ENCODE measurements at regions not wholly inside any gene's neighbourhood (a gene's known extent, or its start where the extent isn't known, plus 50 kb on each side); places are given as distances from the start of the nearest gene placed in this dataset.

DNA sequence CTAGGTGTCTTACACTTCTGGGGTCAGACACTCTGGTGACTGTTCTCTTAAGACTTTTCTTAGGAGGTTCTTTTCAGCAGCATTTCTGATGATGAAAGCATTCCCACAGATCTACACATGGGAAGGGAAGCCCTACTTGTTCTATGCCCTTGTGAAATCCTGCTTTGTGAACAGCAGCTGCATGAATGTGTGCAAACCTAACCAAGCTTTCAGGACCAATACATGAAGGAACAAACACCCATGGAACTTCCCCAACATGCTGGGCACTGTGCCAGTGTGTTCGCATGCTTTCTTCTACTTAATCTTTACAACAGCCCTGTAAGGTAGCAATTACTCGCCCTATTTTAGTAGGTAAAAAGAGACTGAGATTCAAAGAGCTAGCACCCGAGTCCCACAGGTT lies 439.9 kb upstream of the KLF4 start:
- DNase-seq, result no peak

DNA sequence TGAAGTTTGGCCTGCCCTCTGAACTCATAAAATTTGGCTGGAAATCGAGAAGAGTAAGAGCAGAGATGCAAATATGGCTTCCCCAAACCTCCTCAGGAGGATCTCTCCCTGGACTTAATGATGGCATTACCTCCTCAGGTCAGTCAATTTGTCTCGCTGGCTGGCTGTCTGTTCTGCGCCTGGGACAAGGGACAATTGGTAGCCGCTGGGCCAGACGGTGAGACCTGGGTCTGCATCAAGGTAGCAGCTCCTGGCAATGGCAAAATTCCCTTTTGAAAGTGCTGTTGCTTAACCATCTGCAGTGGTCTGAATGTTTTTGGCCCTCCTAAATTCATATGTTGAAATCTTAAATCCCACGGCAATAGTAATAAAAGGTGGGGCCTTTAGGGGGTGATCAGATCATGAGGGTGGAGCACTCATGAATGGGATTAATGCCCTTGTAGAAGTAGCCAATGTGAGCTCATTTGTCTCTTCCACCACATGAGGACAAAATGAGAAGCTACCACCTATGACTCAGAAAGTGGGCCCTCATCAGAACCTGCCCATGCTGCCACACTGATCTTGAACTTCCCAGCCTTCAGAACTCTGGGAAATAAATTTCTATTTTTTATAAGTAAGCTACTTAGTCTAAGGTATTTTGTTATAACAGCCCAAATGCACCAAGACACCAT lies 439.3 kb upstream of the KLF4 start:
- no peak for DNase-seq

DNA sequence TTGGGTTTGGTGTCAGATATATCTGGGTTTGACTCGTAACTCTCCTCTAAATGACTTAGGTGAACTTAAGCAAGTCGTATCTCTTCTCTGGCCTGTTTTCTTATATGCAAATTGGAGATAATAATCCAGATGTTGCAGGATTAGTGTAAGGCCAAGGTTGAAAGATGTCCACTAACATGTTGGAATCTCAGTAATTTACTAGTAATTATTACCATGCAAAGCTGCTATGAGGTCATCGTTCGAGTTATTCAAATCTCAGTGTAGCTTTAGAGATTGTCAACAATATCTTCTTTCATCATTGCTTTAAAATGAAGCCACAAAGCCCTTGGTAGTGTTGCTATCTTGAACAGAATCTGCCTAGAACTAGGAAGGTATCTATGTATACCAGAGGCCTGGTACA lies 437.7 kb upstream of the KLF4 start:
- DNase-seq, result no peak

DNA sequence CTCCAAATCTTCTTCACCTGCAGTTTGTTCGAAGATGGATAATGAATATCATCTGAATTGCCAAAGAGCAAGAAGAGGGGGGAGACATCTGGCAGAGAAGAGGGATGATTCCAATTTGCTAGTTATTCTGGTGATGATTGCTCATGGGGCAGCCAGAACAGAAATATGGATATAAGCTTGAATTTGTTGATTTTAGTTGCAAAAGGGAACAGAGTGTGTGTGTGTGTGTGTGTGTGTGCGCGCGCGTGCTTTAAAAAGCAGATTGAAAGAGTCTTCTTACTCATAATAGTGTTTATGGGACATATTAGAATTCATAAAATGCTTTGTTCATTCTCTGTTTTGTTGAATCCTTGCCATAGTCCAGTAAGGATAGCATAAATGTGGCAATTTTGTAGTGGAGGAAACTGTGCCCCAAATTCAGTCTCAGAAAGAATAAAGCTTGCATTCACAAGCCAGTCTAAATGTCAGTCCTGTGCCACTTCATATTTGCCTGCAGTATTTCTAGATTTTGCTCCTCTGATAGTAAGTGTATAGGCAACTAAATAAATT lies 436.3 kb upstream of the KLF4 start:
- no peak for DNase-seq

DNA sequence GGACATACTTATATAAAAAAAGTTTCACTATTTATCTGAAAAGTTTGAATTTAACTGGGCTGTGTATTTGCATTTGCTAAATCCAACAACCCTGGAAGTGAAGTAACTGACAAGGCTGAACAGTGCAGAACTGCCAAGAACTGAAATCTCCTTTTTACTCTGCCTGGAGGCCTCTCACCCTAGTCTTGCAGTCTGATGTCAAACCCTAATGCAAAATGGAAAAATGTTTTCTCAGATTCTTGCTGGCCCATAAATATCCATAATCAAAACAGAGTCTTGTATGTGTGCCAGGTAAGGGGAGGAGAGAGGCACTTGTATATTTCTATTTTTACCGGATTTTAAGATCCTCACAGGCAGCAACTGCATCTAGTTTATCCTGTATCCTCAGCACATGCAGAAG lies 432.7 kb upstream of the KLF4 start:
- no peak for DNase-seq

DNA sequence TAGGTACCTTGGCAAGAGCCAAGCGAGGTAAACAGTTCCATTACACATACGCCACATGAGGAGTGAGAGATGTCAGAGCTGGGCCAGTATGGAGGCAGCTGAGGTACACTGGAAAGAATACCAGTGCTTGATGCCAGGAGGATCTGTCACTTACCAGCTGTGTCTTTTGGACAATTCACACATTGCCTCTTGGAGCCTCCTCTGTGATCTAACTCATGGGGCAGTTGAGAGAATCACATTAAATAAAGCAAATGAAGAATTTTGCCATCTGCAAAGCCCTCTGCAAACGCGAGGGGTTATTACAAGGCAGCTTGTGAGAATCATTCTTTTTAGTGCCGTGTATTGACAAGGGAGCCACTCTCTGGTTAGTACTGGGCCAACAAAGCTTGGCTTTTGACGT lies 429.7 kb upstream of the KLF4 start:
- no peak for DNase-seq

DNA sequence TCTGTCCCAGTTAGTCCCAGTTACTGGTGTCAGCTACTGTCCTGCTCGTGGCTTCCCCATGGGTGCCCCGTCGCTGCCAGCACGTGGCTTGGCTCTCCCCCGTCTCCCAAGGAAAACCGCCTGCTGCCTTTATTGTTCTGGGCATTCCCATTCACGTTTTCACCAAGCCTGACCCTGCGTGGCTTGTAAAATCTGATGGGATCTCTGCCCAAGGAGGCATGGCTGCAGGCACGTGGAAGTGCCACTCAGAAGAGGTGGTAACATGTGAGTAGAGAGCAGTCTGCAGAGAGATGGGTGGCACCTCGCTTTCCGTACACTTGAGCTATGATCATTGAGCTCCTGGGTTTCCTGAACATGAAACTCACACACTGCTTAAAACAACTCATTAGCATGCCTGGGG lies 429.2 kb upstream of the KLF4 start:
- DNase-seq, result no peak

DNA sequence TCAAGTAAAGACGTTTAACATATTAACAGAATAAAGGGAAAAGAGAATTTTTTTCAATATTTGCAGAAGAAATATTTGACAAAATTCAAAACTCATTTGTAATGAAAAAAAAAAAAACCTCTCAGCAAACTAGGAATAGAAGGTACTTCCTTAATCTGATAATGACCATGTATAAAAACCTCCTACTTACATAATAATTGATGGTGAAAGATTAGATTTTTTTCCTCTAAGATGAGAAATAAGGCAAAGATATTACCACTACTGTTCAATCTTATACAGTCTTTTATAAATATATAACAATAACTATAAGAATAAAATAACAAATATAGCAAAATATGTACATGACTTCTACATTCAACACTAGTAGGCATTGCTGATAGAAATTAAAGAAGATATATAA lies 424.6 kb upstream of the KLF4 start:
- no peak for DNase-seq

DNA sequence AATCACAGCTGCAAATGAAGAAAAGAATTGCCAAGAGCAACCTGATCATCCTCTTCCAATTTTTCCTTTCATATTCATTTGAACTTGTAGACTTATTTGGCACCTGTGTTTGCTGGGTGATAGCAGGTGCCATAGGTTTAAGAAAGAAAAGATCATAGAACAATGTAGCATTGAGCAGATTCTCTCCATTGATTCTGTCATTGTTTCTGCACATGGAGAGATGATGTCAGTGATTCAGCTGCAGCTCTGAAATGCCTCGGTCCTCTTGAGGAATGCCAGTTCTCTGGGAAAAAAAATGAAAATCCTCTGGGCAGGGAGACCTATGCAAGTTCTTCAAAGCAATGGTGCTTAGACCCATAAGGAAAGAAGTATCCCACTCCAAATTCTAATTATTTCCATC lies 418.1 kb upstream of the KLF4 start:
- DNase-seq, result no peak

DNA sequence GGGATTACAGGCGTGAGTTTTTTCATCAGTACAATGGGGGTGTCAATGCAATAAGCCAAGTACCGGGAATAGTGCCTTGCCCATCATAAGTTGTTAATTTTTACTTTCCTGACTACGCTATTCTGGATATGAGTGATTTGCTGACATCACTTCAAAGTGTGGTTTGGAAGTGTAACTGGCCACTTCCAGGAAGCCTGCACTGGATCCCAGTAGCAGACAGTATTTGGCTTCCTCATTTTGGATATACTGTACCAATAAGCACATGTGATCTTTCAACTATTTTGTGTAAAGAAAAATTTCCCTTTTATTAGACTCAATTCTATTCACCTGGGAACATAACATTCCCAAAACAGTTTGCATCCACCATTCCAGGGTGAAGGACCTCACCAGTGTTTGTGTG lies 417.7 kb upstream of the KLF4 start:
- no peak for DNase-seq

DNA sequence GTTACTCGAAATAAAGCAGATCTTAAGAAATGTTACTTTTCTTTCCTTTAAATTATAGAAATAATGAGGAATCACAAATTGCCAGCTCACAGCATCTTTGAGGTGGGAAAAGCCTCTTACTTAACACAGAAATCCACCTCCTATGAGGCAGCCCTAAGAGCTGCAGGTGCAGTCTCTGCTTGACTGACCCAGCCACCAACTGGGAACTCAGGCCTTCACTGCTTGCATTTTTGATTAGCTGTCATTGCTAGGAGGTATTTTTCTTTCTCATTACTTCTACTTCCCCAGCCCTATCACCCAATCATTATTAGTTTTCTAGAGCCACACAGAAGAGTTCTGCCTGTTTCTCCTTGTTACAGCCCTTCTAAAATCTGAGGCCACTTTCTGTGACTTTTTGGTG lies 416.5 kb upstream of the KLF4 start:
- no peak for DNase-seq

DNA sequence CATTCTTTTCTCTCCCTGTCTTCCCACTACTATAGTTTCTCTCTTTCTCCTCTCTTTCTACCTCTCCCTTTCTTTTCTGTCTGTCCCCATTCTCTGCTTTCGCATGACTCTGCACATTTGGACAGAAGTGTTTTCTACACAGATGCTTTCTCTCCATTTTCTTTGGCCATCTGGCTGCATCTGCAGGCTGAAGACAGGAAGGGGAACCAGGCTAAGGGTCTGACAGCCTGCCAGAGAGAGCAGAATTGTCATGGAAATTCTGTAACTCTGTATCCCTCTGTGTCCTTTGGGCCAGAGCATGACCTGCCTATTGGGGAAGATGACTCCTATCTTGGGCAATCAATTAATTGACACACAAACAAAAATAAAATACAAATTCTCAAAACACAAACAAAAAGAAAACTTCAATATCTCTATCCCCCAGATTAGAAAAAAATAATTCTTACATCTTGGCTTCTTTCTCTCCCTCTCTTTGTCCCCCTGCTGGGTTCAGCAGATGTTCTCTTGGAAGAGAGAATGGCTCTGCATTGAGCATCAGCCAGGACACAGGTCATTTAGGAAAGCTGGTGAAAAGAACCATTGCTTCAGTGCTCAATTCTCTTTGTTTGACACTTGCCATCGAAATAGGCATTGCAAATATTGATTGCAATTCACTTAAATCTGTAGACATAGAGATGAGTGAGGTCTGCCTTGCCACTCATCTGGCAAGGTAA lies 415.9 kb upstream of the KLF4 start:
- DNase-seq, result no peak

DNA sequence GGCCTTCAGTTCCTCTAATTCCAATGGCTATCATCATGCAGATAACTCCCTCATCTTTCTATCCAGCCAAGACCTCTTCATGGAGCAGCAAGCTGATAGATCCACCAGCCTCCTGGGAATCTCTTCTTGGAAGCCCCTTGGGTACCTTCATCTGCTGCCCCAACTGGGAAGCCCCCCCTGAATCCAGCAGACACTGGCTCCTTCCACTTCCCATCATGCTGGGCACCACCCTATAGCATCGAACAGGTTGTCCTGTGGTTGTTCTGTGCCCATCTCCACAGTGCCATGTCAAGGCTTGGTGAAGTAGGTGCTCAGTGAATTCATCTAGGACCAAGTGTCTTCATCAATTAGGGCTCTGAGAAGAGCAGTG lies 410.4 kb upstream of the KLF4 start:
- no peak for DNase-seq

DNA sequence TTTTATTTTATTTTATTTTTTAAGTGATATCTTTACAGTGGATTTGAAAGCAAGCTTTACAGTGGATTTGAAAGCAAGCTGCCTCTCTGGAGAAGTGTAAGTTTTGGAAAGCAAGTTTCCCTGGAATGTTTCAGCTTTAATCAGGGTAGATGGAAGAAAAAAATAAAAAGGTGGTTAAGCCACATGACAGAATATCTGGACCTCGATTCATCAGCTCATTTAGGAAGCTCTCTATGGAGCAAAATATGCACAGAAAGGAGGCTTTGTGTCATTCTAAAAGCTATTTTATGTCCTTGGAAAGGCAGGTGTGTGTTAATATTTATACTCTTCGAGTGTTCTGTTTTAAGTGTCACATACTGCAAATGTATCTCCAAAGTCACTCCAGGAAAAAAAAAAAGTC lies 409.2 kb upstream of the KLF4 start:
- no peak for DNase-seq

DNA sequence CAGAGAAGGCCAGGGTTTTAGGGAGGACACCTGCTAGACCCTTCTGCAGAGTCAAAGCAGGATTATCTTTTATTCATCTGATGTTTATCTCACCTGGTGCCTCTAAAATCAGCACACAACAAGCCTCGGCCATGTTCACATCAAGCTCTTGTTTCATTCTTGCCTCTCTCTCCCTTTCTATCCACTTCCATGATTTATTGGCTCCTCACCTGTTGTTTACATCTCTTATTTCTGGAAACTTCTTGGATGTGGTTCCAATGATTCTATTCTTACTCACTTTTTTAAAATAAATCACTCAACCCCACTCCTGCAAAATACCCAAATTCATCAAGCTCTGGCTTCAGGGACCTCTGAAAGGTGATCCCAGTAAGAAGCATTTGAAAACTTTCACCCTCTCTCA lies 407.0 kb upstream of the KLF4 start:
- DNase-seq, result no peak

DNA sequence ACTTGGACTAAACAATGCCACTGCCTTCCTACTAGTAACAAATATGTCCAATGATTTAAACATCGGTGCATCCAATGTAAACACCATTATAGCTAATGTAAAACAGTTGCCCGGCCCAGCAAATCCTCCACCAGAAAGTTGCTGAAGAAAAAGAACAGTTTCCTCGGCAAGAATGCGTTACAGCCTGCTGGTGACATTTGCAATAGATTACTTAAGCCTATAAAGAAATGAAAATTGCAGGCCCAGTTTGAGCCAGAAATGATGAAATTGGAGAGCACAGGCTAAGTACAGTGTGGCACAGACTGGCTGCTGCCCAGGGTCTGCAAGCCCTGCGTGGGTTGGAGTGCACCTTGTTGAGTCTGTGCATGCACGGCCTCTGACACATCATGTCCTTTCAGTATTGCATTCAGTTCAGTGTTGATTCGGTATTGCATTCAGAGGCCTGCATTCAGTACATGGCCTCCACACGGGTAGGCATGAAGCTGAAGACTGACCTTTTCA lies 406.0 kb upstream of the KLF4 start:
- no peak for DNase-seq

DNA sequence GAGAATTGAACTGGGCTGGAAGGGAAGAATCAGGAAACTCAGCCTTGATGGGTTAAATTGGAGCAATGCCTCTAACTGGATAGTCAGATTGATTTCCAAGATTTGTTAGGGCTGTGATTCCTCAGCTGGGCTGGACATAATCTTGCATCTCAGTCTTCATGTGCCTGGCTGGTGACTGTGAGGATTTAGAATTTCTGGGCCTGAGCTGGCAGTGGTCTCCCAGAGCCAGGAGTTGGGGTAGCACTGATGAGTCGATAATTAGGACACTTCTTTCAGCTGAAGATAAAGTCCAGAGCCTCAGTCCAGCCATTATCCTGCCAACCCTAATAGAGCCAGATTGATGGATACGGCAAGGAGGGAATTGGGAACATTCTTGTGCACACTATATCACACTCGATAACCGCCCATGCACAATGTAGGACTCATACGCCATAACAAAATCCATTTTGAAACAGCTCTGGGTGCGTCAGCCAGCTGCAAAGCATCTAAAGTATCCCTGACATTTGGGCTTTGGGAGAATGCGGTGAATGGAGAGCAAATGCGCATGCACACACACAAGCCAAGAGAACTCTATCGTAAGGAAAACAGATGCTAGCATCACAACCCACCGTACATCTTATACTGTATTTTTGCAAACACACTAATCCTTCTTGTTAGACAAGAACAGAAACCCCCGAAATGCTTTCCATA lies 405.1 kb upstream of the KLF4 start:
- DNase-seq, result no peak

DNA sequence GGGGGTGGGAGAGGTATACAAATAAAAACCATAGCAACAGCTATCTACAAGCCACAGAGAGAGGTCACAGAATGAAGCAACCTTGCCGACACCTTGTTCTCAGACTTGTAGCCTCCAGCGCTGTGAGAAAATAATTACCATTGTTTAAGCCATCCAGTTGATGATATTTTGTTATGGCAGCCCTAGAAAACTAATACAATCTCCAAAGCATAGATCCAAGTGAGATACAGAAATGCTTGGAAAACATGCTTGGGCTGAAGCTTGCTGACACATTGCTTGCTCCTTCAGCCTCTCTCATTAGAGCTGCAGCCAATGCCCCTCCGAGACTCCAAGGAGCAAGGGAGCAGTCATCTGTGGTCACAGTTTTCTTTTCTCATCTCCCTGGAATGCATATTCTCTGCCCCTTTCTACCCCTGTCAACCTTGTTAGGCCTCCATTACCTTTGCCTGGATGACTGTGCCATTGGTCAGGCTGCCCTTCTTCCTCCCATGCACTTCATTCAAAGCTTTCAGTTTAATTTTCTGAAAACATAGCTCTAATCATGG lies 401.4 kb upstream of the KLF4 start:
- DNase-seq, result no peak

DNA sequence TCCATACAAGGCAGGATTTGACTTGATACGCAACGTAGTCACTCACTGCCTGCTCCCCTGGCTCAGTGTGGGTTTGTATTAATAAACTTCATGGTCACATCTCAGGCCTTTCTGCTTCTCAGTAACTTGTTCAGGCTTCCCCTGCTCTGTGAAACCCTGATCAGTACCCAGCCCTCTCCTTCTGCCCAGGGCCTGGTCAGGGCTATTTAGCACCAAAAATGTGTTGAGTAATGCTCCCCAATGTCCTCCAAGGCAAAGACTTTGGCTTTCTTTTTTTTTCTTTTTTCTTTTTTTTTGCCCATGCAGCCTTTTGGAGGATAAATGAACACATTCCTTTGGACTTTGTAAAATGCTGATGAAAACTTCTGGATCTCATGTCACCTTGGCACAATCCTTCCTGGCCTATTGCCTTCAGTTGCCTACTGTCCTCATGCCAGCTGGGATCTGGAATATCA lies 399.2 kb upstream of the KLF4 start:
- DNase-seq, result no peak

DNA sequence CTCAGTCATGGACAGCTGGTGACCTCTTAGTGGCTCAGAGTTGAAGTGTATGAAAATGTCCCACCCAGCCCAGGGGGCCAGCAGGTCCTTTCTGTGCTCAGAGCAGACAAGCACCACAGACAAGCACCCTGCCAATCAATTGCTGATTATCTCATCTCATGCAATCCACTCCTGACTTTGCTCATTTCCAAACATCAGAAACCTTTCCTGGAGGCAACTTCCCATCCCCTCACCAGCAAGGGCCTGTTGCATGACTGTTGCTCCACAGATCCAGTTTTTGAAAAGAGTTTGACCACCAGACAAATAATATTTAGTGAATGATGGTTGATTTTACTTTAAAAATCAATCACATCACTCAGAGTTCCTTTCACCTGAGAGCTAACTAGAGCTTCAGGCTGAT lies 397.3 kb upstream of the KLF4 start:
- DNase-seq, result no peak

DNA sequence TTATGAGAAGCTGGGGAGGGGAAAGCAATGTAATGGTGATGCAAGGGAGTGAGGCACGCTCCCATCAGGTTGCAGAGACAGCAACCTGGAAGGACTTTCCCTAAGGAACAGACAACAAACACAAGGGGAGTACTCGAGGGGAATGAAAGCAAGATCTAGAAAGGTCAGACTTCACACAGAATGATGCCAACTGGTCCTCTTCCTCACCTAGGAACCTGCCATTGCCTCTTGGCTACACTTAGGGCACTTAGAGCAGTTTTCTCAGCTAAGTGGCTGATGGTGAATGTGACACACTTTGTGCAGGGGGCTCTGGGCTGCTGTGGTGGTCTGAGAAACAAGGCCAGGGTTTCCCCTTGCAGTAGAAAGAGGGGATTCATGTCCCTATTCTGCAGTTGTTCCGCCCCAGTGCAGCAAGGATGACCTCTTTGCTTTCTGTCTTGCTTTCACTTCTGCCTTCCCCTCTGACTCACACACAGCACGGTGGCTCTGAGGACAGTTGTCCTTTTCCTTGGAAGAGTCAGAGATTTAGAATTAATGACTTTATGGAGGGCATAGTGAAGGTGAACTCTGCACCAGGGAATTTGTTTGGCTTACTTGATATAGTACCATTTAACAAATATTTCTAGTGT lies 394.0 kb upstream of the KLF4 start:
- DNase-seq, result no peak

DNA sequence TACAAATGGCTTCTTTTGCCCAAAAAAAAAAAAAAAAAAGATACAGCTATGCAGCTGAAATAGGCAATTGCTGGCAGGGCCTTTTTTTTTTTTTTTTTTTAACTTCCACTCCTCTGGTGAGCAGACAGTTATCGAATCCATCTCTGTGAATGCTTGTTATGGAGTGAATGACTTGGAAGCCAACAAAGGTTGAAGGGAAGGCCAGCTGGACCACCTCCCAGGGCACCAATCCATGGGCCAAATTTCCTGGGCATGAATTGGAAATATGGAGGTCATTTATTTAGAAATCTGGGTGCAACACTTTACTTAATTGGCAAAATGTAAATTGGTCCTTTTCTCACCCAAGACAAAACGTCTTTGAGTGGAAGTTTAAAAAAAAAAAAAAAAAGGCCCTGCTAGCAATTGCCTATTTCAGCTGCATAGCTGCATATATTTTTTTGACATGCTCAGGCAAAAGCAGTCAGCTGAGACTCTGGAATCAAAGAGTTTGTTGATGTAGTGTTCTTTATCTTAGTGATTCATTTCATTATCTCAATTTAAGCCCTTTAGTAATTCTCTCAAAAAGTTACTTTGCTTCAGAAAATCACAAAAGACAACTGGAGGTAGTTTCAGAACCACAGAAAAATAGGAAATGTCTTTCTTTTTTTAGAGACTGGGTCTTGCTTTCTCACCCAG lies 392.2 kb upstream of the KLF4 start:
- DNase-seq, result no peak

DNA sequence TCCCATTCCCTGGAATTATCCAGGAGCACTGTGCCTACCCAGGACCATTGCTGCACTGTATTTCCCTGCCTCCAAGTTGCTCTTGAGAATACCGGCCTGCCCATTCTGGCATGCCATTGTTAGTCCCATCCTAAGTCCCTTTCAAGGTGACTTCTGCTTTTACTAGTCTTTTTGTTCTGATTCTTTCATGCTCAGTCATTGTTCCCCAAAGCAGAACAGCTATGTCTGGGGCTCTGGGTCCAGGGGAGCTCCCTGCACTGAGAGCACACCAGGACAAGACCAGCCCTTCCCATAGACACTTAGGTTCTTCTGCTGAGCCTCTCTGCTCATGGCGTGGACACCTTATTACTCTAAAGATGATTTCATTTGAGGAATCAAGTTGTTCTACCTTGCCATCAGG lies 388.9 kb upstream of the KLF4 start:
- no peak for DNase-seq
